ENCODE measurements at regions not wholly inside any gene's neighbourhood (a gene's known extent, or its start where the extent isn't known, plus 50 kb on each side); places are given as distances from the start of the nearest gene placed in this dataset.
"Not testable (repeated sequence)": the region's sequence is repeated elsewhere in the genome, so short reads cannot be mapped to it uniquely, and the experiment has no call there.

- intact Hi-C loops (cut with DNase I) = no loop called here
- H3K9me3 ChIP-seq = no peaks in the 10 kb centered on the region
- H3K27ac ChIP-seq = no peak overlapping the region
- H3K4me1 ChIP-seq = no peaks in the 10 kb centered on the region
- DNase-seq = no peak
- H3K27me3 ChIP-seq = no peaks in the 10 kb centered on the region
- no peaks in the 10 kb centered on the region for H3K36me3 ChIP-seq (replicated peaks in 1 of 2; ENCODE audit: insufficient read depth in 1 of 2, low read depth in 2 of 2)
- ATAC-seq = no peak
- no peak for TF ChIP-seq POLR2A (IDR thresholded peaks at IDR 0.05)
- TF ChIP-seq CTCF (IDR thresholded peaks at IDR 0.05) = no peak
- H3K4me3 ChIP-seq = no peak overlapping the region
- 0% methylated on average over 1 of the region's 1 CpG for WGBS, 2 donors
Observed at GRCh38 chr12:75792687-75793086, 238.9 kb downstream of the PHLDA1 start.

GRCh38 chr12:75790219-75790618, 241.4 kb downstream of the PHLDA1 start:
- DNase-seq = no peak
- H3K27ac ChIP-seq = no peak overlapping the region
- H3K4me1 ChIP-seq = peaks cover under 1% of the 10 kb centered on the region
- no peak overlapping the region for H3K4me3 ChIP-seq
- no peaks in the 10 kb centered on the region for H3K27me3 ChIP-seq
- no peak for ATAC-seq
- H3K36me3 ChIP-seq (replicated peaks in 1 of 2; ENCODE audit: insufficient read depth in 1 of 2, low read depth in 2 of 2) = no peaks in the 10 kb centered on the region
- TF ChIP-seq CTCF (IDR thresholded peaks at IDR 0.05) (no peak), POLR2A (IDR thresholded peaks at IDR 0.05) (no peak)
- intact Hi-C loops (cut with DNase I) = no loop called here
- no peaks in the 10 kb centered on the region for H3K9me3 ChIP-seq

GRCh38 chr12:75787146-75787545, 244.4 kb downstream of the PHLDA1 start:
- H3K27me3 ChIP-seq; H3K9me3 ChIP-seq; H3K4me3 ChIP-seq; ATAC-seq; H3K27ac ChIP-seq; intact Hi-C loops (cut with DNase I); DNase-seq; H3K36me3 ChIP-seq (replicated peaks in 1 of 2; ENCODE audit: insufficient read depth in 1 of 2, low read depth in 2 of 2): not testable (repeated sequence)
- peaks cover 24% of the 10 kb centered on the region for H3K4me1 ChIP-seq
- 95 to 98% methylated on average over 2 of the region's 2 CpGs for WGBS, 2 donors

GRCh38 chr12:75786070-75786469, 245.5 kb downstream of the PHLDA1 start:
- H3K36me3 ChIP-seq (replicated peaks in 1 of 2; ENCODE audit: insufficient read depth in 1 of 2, low read depth in 2 of 2) = no peaks in the 10 kb centered on the region
- 94 to 97% methylated on average over 3 of the region's 3 CpGs for WGBS, 2 donors
- intact Hi-C loops (cut with DNase I) = no loop called here
- H3K27ac ChIP-seq = no peak overlapping the region
- H3K4me1 ChIP-seq = peaks cover 24% of the 10 kb centered on the region
- H3K4me3 ChIP-seq = no peak overlapping the region
- H3K9me3 ChIP-seq = no peaks in the 10 kb centered on the region
- no peak for DNase-seq
- no peak for ATAC-seq
- TF ChIP-seq CTCF (IDR thresholded peaks at IDR 0.05) = no peak
- no peak for TF ChIP-seq POLR2A (IDR thresholded peaks at IDR 0.05)
- H3K27me3 ChIP-seq = no peaks in the 10 kb centered on the region

GRCh38 chr12:75784591-75784990, 247.0 kb downstream of the PHLDA1 start:
- ATAC-seq (peak; percentile 95), DNase-seq (peak; percentile 79 to 92 (median 90))
- 40% methylated on average over 1 to 2 of the region's 2 CpGs for WGBS, 2 donors
- TF ChIP-seq POLR2A (IDR thresholded peaks at IDR 0.05) = peak in 2 of 3 donors; percentile 22 to 25
- TF ChIP-seq CTCF (IDR thresholded peaks at IDR 0.05) = peak in 1 of 7 experiments; percentile 3
- Histone ChIP-seq H3K4me3 (no peak overlapping the region), H3K27me3 (no peaks in the 10 kb centered on the region), H3K9me3 (no peaks in the 10 kb centered on the region), H3K36me3 (replicated peaks in 1 of 2; ENCODE audit: insufficient read depth in 1 of 2, low read depth in 2 of 2) (no peaks in the 10 kb centered on the region), H3K4me1 (peaks cover 24% of the 10 kb centered on the region), H3K27ac (peak overlapping the region; percentile 8 to 61 (median 38))
- intact Hi-C loops (cut with DNase I) = no loop called here

Data from body of pancreas (tissue), 4 donors.